ENCODE measurements at regions not wholly inside any gene's neighbourhood (a gene's known extent, or its start where the extent isn't known, plus 50 kb on each side); places are given as distances from the start of the nearest gene placed in this dataset.
"Not testable (repeated sequence)": the region's sequence is repeated elsewhere in the genome, so short reads cannot be mapped to it uniquely, and the experiment has no call there.

- no peak for DNase-seq (ENCODE audit: low spot score)
Measured at GRCh38 chr13:53285896-53286430, 257.4 kb downstream of the OLFM4 start.

DNA sequence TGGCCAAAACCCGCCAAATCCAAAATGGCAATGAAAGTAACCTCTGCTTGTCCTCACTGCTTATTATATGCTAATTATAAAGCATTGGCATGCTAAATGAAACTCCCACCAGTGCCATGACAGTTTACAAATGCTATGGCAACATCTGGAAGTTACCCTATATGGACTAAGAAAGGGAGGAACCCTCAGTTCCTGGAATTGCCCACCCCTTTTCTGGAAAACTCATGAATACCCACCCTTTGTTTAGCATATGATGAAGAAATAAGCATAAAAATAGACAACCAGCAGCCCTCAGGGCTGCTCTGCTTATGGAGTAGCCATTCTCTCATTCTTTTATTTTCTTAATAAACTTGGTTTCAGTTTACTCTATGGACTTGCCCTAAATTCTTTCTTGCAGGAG, 269.8 kb downstream of the OLFM4 start:
- DNase-seq (ENCODE audit: low spot score), result no peak

- DNase-seq (ENCODE audit: low spot score), result no peak
Measured at GRCh38 chr13:53301449-53301848, 272.8 kb downstream of the OLFM4 start.

GRCh38 chr13:53305419-53305818, 276.8 kb downstream of the OLFM4 start:
- not testable (repeated sequence) for DNase-seq (ENCODE audit: low spot score)

DNA sequence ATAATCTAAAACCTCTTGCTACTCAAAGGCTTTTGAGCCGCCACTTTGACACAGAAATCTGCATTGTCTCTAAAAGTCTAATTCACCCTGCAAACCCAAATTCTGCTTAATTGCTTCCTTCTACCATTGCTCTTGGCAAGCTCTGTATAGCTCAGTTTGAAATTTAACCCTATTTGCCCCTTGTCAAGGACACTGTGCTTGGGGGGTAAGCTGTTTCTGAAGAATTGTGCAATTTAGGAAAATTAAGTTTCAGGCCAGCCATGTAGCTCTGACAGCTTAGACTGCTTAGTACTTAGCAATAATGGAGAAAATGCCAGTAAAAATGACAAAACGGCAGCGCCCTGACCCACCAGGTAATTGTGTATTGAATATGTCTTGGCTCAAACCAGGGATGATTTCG, 282.2 kb downstream of the OLFM4 start:
- DNase-seq (ENCODE audit: low spot score), result no peak

DNA sequence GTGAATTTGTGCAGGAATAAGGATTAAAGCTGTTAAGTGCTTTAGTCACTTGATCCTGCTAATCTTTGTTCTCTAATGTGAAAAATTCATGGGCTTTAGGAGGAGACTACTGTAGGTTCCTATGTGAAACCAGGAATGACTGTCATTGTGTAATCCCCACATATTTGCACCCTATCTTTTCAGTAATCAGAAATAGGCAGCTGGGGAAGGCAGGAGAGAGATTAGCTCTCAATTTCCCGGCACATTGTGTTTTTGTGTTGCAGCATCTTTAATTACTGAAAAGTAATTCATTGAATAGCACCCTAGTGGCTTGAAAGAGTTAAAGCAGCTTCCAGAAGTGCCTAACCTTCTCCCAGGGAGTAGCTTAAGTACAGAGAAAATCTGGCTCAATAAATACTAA, 282.9 kb downstream of the OLFM4 start:
- DNase-seq (ENCODE audit: low spot score), result no peak

DNA sequence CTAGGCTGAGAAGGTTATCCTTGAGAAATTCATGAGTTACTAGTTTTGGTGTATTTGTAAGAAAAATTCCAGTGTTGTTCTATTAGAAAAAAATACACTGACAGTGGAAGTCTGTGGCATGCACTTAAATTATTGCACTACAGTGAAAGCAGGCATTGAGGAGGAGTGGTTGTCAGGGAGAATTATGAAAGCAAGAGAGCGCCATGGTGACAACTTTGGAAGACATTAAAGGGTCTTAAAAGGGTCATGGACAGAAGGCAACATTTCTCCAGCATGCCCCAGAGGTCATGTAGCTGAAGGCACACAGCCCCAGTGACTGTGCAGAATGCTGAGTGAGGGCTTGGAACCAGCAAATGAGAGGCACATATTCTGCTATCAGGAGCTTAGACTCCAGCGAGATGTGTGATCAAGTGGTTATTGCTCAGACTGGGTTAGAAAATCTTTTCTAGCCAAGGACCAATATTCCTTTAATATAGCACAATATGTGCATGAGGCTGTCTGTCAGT, 292.7 kb downstream of the OLFM4 start:
- DNase-seq (ENCODE audit: low spot score), result no peak

- DNase-seq (ENCODE audit: low spot score), result no peak
Measured at GRCh38 chr13:53324656-53325055, 296.0 kb downstream of the OLFM4 start.

- no peak for DNase-seq (ENCODE audit: low spot score)
Measured at GRCh38 chr13:53326716-53327115, 298.1 kb downstream of the OLFM4 start.

DNA sequence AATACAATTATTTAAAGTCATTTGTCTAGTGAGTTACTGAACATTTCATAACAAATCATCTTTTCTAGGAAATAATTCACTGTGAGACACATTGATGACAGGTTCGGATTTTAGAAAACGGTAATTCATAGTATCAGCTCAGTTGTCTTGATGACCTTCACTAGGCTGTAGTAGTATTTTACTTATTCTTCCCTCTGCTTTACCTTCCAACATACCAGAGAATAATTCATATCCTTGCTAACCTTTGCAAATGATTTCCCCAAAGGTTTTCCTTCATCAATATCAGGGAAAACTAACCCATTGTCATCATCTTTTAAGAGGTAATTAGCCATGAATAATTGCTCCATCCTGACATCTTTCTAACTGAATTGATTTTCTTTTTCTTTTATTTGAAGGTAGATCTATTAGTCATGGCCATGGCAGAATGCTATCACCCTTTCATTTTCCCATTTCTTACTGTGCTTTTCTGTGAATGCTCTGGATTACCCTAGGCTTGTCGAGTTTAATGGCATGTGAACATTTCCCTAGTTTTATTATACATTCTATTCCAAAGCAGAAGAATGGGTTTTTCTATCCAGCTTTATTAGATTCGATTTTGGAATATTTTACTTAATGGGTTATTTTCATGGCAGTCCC, 299.2 kb downstream of the OLFM4 start:
- no peak for DNase-seq (ENCODE audit: low spot score)

DNA sequence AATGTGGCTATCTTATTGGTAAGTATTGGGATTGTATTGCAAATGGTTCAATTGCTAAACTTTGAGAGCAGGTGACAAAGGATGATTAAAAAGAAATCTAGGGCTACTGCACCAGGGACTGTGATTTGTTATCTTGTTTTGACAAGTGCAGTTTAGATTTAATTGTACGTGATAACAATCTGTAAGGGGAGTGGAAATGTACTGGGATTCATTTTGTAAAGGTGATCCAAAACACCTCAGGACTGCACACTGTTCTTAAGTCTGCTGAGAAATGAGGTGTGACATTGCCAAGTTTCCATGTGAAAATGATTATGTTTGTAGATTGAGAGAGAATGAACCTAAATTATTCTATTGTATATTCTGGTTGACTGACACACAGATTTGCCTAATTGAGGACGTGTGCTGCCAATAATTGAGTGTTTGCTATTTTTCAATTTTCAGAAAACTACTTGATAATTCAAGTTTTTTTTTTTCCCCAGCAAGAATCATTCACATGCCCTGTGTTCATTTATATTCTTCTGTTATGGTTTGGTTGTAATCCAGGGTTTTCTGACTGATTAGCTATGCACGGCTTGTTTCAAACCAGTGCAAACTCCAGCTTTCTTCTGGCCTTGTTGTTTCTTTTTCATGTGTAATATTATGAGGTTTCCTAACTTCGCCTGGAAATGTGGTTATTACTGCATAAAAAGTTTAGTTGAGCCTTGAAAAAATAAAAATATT, 308.0 kb downstream of the OLFM4 start:
- DNase-seq (ENCODE audit: low spot score), result no peak

DNA sequence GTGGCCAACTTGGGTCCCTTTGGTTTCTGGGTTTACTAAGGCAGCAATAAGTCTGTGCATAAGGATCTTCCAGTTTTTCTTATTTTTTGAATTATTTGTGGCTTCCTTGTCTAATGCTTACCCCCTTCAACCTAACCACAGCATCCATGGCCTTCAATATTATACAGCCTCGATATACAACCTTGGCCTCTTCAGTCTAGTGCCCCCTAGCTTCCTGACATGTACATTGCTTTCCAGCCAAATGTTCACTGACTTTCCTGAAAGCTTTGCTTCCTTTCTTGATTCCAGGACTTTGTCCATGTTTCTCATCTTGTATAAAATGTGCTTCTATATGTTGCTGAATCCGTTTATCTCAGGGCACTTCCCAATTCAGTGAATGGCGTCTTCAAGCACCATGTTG, 310.1 kb downstream of the OLFM4 start:
- DNase-seq (ENCODE audit: low spot score), result no peak

GRCh38 chr13:53340505-53341143, 312.0 kb downstream of the OLFM4 start:
- no peak for DNase-seq (ENCODE audit: low spot score)

GRCh38 chr13:53341144-53341510, 312.5 kb downstream of the OLFM4 start:
- DNase-seq (ENCODE audit: low spot score), result no peak

DNA sequence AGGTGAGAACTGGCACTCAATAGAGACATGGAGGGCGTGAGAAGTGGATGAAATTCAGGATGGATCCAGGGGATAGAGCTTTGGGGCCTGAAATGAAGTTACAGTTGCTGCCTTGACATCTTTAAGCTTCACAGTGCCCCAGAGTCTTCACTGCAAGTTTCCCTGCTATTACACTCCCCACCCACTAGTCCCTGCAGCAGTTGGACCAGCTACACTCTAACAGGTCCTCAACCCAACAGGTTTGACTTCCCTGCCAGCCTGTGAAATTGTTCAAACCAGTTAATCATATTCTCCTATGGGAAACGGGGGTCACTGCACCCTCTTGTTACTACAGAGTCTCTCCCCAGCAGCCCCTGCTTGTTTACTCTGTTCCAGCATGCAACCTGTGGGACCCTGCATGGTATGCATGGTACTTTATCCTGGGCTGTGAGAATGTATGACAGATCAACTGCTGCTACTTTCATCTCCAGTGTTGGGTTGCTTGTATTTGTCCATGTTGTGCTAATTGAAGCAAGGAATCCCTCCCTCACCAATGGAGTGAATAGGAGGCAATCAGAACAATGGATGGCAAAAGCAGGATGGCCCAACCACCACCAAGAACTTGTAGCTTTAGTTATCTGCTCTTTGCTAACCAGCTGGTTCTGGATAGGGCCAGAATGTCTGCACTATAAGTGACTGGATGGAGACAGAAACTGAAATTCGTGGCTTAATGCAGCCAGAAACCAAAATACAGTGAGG, 314.2 kb downstream of the OLFM4 start:
- DNase-seq (ENCODE audit: low spot score), result no peak

DNA sequence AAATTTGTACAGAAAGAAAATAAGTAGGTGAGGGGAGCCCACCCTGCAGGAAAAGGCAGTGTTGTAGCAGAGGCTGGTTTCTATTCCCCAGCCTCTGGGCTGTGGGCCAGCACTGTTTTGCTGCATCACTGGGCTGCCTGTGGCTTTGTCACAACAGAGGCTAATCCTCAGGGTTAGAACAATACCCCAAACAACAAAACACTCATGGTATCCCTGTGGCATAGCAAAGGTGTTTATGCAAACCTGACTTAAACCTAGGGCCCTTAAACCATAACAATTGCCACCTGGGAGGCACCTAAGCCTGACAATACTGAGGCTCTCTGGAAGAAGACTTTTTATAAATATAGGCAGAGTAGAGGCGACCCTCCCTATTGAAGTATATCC, 314.7 kb downstream of the OLFM4 start:
- peak; percentile 43 for DNase-seq (ENCODE audit: low spot score)

DNA sequence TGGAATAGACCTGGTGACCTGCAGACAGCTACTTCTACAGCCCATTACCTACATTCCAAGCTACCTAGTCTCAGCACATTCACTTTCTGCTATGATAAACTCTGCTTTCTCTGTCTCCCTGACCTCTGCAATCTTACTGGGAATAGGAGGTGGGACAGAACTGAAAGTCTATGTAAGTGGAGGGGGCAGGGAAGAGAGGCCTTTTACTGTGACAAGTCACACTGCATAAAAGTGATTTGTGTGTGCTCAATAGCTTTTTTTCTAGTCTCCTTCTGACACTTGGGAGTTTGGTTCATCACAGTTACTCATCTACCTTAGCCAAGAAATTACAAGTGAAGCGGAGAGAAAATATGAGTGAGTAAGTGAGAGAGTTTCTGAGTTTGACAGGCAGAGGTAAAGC, 322.4 kb downstream of the OLFM4 start:
- DNase-seq (ENCODE audit: low spot score), result no peak

- no peak for DNase-seq (ENCODE audit: low spot score)
Measured at GRCh38 chr13:53357582-53357981, 329.0 kb downstream of the OLFM4 start.

- no peak for DNase-seq (ENCODE audit: low spot score)
Measured at GRCh38 chr13:53368948-53369347, 340.3 kb downstream of the OLFM4 start.

DNA sequence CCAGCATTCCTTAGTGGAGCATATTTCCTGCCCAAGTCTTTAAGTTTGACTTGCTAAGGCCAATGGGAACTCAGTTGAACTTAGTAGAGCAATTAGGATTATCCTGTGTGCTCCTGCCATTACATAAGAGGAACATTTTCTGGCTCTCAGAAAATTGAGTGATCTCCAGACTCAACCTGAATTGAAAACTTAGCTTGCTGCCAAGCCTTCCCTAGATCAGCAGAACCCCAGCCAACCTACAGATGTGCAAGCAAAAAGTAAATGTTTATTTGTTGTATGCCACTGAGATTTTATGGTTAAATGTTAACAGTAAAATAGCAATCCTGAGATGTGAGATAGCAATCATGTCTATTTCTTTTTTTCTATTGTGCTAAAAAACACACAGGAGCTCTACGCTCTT, 350.9 kb downstream of the OLFM4 start:
- DNase-seq (ENCODE audit: low spot score), result no peak

GRCh38 chr13:53382008-53382407, 353.4 kb downstream of the OLFM4 start:
- DNase-seq (ENCODE audit: low spot score), result no peak

DNA sequence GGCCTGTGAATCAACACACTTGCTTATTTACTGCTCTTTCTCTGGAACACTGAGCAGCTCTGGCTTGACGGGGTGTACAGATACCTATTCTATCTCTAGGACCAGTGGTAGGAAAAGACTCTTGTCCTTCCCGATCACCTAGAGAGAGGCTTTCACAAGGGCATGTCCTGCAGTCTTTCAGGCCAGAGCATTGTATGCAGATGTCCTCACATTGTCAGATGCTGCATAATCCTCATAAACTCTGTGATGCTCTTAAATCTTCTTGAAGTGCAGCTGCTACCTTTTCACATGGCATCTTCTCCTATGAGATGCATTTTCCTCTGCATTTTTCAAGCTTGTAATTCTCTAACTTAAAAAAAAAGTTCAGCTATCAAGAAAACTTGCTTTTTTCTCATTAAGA, 369.4 kb downstream of the OLFM4 start:
- DNase-seq (ENCODE audit: low spot score), result no peak

Data from pons (tissue), 1 donor.